BJ (cell line): ENCODE measurements at regions not wholly inside any gene's neighbourhood (a gene's known extent, or its start where the extent isn't known, plus 50 kb on each side); places are given as distances from the start of the nearest gene placed in this dataset.

Experiments
- CTCF ChIA-PET: fragments of 350-600 bp; formaldehyde crosslinking; extraction: SDS; loops from one replicate; lab custom pipeline; 2021; ENCODE audit warnings: antibody characterized with exemption, inconsistent platforms; lab: Yijun Ruan, JAX
- POLR2A ChIA-PET: fragments of 300-600 bp; sonication (Branson Sonifier 250); formaldehyde crosslinking; extraction: SDS; loops from one replicate; lab custom pipeline; 2021; ENCODE audit warnings: antibody characterized with exemption; lab: Charles Lee
- DNase-seq: peaks from one replicate; pipeline ENCODE4 v3.0.0-alpha.2; 2011; ENCODE audit warnings: low read depth
- H3K27me3 ChIP-seq: 2 replicates; pipeline ENCODE4 v1.6.0; 2011; ENCODE audit warnings: low read length; ENCODE audit not compliant: control insufficient read depth, insufficient read depth
- H3K36me3 ChIP-seq: 2 replicates; pipeline ENCODE4 v1.5.1; 2011; ENCODE audit warnings: low read length; ENCODE audit not compliant: control insufficient read depth, insufficient read depth
- H3K4me3 ChIP-seq: 2 replicates; pipeline ENCODE4 v1.5.1; 2011; ENCODE audit warnings: low read depth, mild to moderate bottlenecking, control low read depth, low read length
- TF ChIP-seq, protein P1 (sequence below): IDR thresholded peaks from 2 replicates; pipeline ENCODE4 v1.5.1; 2011; ENCODE audit warnings: low read depth, mild to moderate bottlenecking, control low read depth, inconsistent platforms, low read length, moderate library complexity; ENCODE audit not compliant: insufficient read depth

DNA sequence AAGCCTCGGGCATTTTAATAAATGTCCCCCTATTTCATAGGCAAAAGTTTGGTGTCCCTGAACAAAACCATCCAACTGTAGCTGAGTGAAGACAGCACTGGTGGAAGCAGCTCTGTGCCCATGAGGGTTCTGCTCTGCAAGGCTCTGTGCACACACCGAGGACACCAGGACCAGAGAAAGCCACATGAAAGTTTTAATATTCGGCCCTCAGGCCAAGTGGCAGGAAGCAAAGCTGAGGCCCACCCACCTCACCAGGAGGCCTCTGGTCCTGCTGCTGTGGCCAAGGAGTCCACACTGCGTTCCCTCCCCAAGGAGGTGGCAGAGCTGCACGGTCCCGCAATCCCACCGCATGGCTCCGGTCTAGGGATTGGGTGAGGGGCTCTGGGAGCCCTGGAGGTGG, 62.6 kb upstream of the RPS6KA2 start:
- TF ChIP-seq, protein P1, sequence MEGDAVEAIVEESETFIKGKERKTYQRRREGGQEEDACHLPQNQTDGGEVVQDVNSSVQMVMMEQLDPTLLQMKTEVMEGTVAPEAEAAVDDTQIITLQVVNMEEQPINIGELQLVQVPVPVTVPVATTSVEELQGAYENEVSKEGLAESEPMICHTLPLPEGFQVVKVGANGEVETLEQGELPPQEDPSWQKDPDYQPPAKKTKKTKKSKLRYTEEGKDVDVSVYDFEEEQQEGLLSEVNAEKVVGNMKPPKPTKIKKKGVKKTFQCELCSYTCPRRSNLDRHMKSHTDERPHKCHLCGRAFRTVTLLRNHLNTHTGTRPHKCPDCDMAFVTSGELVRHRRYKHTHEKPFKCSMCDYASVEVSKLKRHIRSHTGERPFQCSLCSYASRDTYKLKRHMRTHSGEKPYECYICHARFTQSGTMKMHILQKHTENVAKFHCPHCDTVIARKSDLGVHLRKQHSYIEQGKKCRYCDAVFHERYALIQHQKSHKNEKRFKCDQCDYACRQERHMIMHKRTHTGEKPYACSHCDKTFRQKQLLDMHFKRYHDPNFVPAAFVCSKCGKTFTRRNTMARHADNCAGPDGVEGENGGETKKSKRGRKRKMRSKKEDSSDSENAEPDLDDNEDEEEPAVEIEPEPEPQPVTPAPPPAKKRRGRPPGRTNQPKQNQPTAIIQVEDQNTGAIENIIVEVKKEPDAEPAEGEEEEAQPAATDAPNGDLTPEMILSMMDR: no peak
- H3K4me3 ChIP-seq: no peak overlapping the region
- H3K36me3 ChIP-seq: no peaks in the 10 kb centered on the region
- no peaks in the 10 kb centered on the region for H3K27me3 ChIP-seq
- CTCF ChIA-PET: no interaction called here
- no peak for DNase-seq
- POLR2A ChIA-PET: no interaction called here

DNA sequence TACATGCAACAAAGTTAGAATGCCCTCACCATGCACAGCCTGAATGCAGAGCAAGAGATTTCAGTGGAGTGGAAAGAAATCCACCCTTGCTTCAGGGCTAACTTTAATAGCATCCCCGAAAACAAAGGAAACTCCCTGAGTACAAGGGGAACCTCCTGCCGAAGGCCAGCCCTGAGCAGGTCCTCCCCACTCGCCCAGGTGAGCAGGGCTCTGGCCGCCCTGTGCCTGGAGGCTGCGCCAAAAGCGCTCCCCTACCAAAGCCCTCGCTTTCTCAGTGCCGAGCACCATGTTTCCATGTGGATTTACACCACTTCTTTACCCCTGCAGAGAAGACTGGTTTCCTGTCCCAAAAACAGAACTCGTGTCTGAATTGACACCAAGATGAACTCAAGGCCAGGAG, 61.9 kb upstream of the RPS6KA2 start:
- Histone ChIP-seq H3K27me3 (no peaks in the 10 kb centered on the region), H3K36me3 (no peaks in the 10 kb centered on the region), H3K4me3 (no peak overlapping the region)
- POLR2A ChIA-PET: no interaction called here
- DNase-seq: no peak
- CTCF ChIA-PET: no interaction called here
- TF ChIP-seq, protein P1: no peak

DNA sequence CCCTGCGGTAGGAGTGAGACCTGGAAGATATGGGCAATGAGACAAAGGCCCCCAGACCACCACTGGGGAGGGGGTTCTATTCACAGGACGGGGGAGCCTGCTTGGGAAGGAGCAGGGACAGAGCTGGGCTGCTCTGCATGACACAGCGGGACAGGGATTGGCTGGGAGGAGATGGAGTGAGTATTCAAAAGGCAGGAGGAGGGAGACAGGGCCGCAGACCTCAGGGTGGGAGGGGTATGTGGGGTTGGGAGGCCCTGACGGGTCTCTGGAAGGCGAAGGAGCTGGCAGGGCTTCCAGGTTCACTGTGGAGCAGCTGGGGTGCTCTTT, 60.8 kb upstream of the RPS6KA2 start:
- no peak for DNase-seq

DNA sequence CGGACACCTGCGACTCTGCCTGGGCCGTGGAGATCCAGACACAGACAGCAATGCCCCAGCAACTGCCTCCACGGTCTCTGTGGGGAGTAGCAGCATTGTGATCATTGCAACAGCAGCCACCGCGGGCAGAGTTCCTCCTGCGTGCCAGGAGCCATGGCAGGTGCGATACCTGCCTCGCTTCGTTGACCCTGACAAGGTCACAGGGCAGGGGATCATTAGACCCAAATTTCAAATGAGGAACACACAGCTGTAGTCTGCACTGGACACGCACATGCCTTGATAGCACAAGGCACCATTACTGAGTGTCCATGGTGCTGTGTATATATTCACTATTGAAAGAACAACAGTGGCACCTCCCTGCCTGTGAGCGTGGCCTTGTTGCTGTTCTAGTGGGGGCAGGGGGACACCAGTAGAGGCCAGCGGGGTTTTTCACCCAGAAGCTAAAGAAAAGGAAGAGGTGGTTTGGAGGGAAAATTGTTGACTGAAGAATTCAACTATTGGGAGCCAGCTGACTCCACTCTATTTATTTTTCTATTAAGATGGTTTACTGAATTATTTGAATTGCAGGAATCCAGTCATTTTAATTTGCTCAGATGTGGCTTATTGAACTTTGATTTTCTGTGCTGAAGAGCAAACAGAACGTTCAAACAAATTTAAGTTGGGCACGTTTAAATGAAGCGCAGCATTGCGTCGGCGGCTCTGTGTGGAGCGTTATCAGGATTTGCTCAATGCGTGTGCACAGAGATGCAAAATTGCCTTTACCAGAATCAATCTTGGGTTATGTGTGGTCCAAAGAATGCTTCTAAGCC, 60.2 kb upstream of the RPS6KA2 start:
- ChIA-PET POLR2A (no interaction called here), CTCF (no interaction called here)
- Histone ChIP-seq H3K27me3 (no peaks in the 10 kb centered on the region), H3K4me3 (no peak overlapping the region), H3K36me3 (no peaks in the 10 kb centered on the region)
- TF ChIP-seq, protein P1: no peak
- DNase-seq: no peak

More for the DNA sequence above, 60.8 kb upstream of the RPS6KA2 start:
- Histone ChIP-seq H3K36me3 (no peaks in the 10 kb centered on the region), H3K4me3 (no peak overlapping the region), H3K27me3 (no peaks in the 10 kb centered on the region)
- CTCF ChIA-PET: no interaction called here
- TF ChIP-seq, protein P1: no peak
- POLR2A ChIA-PET: no interaction called here

DNA sequence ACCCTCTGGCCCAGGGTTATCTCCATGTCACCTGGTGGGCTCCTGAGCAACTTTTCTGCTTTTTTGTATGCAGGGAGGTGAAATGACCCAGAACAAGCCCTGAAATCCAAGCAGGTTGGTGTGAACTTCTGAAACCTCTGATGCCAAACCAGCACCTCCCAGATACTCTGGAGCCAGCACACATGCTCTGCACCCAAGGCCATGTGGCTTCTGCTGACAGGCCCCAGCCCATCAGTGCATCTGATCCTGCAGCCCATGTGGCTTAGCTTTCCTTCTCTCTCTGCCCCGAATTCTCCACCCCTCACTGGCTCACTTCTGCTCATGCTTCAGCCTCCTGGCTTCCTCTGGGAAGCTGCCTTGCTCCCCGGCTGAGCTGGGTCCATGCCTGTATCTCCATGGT, 59.3 kb upstream of the RPS6KA2 start:
- ChIA-PET POLR2A (no interaction called here), CTCF (no interaction called here)
- no peaks in the 10 kb centered on the region for H3K27me3 ChIP-seq
- TF ChIP-seq, protein P1: no peak
- no peak overlapping the region for H3K4me3 ChIP-seq
- no peaks in the 10 kb centered on the region for H3K36me3 ChIP-seq
- DNase-seq: no peak
